ENCODE measurements at regions not wholly inside any gene's neighbourhood (a gene's known extent, or its start where the extent isn't known, plus 50 kb on each side); places are given as distances from the start of the nearest gene placed in this dataset.

DNA sequence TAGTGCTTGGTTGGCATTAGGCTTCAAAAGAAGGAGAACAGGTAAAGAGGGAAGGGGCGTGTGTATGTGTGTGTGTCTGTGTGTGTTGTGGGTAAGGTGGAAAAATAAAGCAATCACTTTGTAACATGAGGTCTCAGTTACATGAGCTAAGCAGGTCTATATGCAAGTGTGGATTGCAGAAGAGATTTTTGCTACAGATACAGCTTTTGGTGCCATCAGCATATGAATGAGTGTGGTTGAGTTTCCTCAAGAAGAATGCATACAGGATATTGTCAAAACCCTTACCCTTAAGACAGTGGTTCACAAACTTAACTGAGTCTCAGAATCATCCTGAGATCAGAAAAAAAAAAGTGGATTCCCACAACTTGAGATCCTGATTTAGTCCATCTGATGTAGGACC is 220.5 kb upstream of the HTR2C start:
- H3K4me1 ChIP-seq: no peaks in the 10 kb centered on the region
- no peaks in the 10 kb centered on the region for H3K36me3 ChIP-seq
- DNase-seq: no peak
- no peaks in the 10 kb centered on the region for H3K27me3 ChIP-seq
- no peak for TF ChIP-seq CTCF (IDR thresholded peaks at IDR 0.05)
- no peak overlapping the region for H3K4me3 ChIP-seq
- no peak overlapping the region for H3K27ac ChIP-seq
- no peaks in the 10 kb centered on the region for H3K9me3 ChIP-seq
- intact Hi-C loops (cut with DNase I; ENCODE audit: low total_unique reads): no loop called here

DNA sequence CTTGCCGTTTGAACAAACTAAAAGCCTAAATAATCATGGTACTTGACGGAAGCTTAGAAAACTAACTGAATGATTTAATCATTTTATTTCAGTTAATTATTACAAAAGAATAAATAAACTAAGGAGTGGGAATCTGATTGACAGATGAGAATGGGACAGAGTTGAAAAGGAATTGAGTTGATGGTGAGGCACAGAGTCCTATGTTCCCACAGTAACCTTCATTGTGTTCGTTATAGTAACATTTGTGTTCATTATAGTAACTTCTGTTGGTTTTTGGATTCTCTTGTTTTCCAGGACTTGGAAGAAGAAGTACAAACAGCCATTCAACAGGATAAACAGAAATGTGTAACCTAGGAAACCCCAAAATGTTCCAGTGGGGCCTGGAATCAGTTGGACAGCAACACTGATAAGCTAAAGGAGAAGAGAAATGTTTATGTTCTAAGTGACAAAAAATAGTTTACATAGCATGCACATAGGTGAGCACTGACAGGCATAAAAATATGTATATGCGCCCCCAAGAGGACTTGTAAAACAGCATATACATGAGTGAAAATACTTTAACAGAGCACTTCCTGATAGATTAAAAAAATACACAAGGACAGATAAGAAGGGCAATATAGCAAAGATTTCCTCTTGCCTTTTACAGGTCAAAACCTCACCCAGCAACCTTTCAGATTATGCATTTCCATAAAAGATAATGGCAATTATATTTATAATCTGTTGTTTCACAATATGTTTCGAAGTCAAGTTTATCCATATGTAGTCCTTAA is 218.6 kb upstream of the HTR2C start:
- DNase-seq: no peak
- Histone ChIP-seq H3K4me1 (no peaks in the 10 kb centered on the region), H3K27ac (no peak overlapping the region), H3K36me3 (no peaks in the 10 kb centered on the region), H3K9me3 (no peaks in the 10 kb centered on the region), H3K27me3 (no peaks in the 10 kb centered on the region), H3K4me3 (no peak overlapping the region)
- intact Hi-C loops (cut with DNase I; ENCODE audit: low total_unique reads): no loop called here
- no peak for TF ChIP-seq CTCF (IDR thresholded peaks at IDR 0.05)

- DNase-seq: no peak
- Histone ChIP-seq H3K4me1 (no peaks in the 10 kb centered on the region), H3K9me3 (no peaks in the 10 kb centered on the region), H3K36me3 (no peaks in the 10 kb centered on the region), H3K27ac (no peak overlapping the region), H3K27me3 (no peaks in the 10 kb centered on the region), H3K4me3 (no peak overlapping the region)
- no peak for TF ChIP-seq CTCF (IDR thresholded peaks at IDR 0.05)
- intact Hi-C loops (cut with DNase I; ENCODE audit: low total_unique reads): no loop called here
Observed at GRCh38 chrX:114372937-114373336, 210.9 kb upstream of the HTR2C start.

DNA sequence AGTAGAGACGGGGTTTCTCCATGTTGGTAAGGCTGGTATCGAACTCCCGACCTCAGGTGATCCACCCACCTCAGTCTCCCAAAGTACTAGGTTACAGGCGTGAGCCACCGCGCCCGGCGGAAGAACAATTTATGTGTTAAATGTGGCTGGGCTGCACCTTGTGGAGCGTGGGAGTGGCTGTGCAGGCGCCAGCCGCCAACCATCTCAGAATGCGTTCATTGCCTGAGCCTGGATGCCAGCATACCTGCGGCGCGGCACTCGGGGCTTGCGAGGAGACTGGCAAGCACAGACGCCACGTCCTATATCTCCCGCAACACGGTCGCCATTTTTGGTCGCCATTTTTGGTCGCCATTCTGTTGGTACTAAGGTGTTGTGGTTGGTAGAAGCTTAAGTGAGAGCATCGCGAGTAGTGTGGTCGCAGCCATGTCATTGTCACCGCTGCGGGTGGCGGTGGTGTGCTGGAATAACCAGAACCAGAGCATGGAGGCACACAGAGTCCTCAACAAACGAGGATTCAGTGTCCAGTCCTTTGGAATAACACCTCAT is 193.6 kb upstream of the HTR2C start:
- no peak overlapping the region for H3K4me3 ChIP-seq
- H3K4me1 ChIP-seq: no peaks in the 10 kb centered on the region
- no peaks in the 10 kb centered on the region for H3K9me3 ChIP-seq
- no peak for TF ChIP-seq CTCF (IDR thresholded peaks at IDR 0.05)
- DNase-seq: no peak
- H3K27ac ChIP-seq: no peak overlapping the region
- H3K36me3 ChIP-seq: no peaks in the 10 kb centered on the region
- H3K27me3 ChIP-seq: no peaks in the 10 kb centered on the region
- intact Hi-C loops (cut with DNase I; ENCODE audit: low total_unique reads): no loop called here

Measured in tibial artery (tissue), 4 donors.